ENCODE measurements at regions not wholly inside any gene's neighbourhood (a gene's known extent, or its start where the extent isn't known, plus 50 kb on each side); places are given as distances from the start of the nearest gene placed in this dataset.
"Not testable (repeated sequence)": the region's sequence is repeated elsewhere in the genome, so short reads cannot be mapped to it uniquely, and the experiment has no call there.

- DNase-seq, result no peak
Observed at GRCh38 chr5:99243111-99243510, 314.3 kb upstream of the CHD1 start.

DNA sequence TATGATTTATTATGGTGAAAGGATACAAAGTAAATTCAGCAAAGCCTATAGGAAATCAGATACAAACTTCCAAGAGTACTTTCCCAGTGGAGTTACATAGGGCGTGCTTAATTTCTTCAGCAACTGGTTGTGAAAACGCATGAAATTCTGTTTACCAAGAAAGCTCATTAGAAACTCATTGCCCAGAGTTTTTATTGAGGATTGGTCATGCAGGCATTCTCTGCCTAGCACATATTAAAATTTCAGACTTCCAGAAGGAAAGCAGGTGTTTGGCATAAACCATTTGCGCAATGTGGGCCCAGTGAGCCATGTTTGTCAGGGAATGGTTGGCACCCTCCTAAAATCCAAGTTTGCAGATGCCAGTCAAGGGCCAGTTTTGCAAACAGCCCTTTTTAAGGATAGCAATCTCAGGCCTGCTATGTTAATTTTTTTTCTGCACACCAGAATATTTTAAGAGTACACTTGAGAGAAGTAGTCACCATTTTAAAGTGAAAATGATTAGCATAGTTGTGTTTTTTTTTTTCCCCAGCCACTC lies 311.1 kb upstream of the CHD1 start:
- DNase-seq, result no peak

DNA sequence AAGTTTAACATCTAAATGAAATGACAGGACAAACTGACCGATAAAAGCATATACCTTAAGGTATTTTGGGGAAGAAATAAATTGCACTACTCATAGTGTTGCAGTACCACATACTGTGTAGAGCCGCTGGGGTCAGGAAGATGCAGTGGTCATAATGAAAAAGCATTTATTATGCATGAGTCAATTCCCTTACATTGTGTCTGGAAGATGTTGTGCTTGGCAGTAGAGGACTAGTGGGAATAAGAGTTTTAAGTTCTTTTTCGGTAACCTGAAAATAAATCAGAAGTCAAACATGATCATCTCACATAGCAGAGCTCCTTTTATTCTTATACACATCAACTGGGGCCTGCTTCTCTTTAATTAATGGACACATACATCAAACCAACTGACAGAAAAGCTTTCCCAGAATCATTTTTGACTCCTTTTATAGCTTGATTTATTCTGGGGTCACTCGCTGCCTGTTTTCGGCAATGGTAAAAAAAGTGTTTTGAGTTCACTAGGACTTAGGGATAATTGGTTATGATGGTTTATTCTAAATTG lies 262.5 kb upstream of the CHD1 start:
- DNase-seq, result no peak

DNA sequence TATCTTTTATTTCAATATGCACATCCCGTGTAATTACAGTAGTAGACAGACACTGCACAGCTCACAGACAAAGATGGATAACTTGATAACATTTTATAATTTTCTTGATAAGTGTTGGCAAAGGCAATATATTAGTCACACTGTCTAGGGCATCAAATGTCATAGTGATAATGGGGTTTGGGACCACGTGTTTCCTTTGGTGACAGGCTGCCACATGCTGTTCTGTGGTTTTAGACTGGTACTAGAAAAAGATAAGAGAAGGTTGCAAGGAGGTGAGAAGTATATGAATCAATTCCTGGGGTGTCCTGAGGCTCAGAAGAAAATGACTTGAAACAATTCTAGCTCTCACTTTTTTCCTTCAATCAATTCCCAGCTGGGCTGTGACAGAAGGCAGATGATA lies 258.8 kb upstream of the CHD1 start:
- DNase-seq, result no peak

DNA sequence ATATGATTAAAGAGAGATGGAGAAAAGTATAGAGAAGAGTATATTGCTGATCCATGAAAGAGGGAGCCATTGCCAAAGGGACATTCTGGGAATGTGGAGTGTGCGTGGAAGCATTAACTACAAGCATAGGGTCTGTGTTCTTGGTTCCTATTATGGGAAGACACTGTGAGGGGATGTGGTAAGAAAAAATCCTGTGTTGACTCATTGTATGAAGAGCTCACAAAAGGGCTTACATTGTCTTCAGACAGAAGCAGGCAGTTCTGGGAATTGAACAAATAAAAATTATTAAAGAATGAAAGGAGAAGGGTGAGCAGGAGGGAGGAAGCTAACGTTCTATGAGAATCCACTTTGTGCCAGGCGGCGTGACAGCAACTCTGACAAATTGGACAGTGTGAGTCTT lies 250.4 kb upstream of the CHD1 start:
- no peak for DNase-seq

GRCh38 chr5:99177796-99178195 lies 249.0 kb upstream of the CHD1 start:
- DNase-seq, result no peak

- DNase-seq, result no peak
Observed at GRCh38 chr5:99176186-99176585, 247.4 kb upstream of the CHD1 start.

GRCh38 chr5:99169309-99169708 lies 240.5 kb upstream of the CHD1 start:
- no peak for DNase-seq

DNA sequence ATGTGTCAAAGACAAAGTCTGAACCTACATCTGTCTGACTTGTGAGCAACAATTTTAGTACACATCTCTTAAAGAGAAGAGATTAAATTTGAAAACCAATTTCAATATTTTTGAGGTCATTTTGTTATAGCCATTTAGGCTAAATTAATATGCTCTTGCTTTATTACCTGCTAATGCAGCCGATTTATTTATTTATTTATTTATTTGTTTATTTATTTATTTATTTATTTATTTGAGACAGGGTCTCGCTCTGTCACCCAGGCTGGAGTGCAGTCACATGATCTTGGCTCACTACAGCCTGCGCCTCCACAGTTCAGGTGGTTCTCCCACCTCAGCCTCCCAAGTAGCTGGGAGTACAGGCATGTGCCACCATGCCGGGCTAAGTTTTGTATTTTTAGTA lies 232.7 kb upstream of the CHD1 start:
- not testable (repeated sequence) for DNase-seq

DNA sequence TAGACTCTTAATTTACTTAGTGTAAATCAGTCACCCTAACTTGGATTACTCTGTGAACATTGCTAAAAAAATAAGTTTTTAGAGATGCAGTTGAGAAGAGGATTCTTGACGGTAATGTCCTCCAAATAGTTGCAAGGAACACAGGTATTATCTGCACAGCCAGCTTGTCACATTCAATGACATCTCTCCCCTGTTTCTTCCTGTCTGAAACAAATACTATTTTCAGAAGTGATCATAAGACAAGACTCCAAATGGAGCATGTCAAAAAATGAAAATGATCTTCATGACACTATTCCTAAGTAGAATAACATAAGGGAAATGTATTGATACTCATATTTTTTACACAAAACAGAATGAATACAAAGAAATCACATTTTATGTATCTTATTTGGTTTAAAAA lies 227.9 kb upstream of the CHD1 start:
- DNase-seq, result no peak

GRCh38 chr5:99143283-99143795 lies 214.5 kb upstream of the CHD1 start:
- DNase-seq, result not testable (repeated sequence)

- DNase-seq, result no peak
Observed at GRCh38 chr5:99141534-99142128, 212.8 kb upstream of the CHD1 start.

DNA sequence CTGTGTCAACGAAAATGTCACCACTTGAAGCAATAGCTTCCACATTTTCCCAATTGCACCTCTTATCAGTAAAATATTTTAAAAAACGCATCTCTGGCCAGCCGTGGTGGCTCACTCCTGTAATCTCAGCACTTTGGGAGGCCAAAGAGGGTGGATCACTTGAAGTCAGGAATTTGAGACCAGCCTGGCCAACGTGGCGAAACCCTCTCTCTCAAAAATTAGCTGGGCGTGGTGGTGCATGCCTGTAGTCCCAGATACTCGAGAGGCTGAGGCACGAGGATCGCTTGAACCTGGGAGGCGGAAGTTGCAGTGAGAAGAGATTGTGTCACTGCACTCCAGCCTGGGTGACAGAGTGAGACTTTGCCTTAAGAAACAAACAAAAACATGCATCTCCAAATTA lies 210.1 kb upstream of the CHD1 start:
- no peak for DNase-seq

DNA sequence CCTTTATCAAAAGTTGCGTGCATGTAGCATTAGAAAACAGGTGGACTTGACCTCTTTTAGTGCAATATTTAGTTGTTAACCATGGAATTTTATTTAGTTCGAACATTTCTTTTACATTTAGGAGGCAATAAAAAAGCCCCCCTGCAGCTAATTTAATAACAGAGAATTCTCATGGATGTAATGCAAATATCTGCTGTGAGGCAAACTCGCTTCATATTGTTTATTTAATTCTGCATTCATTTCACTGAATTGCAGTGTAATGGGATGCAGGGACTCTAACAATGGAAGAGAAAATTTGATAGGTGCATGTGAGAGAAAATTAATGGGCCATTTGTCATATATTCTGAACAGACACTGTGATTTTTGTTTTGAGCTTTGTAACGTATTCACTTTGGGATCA lies 205.1 kb upstream of the CHD1 start:
- DNase-seq, result no peak

DNA sequence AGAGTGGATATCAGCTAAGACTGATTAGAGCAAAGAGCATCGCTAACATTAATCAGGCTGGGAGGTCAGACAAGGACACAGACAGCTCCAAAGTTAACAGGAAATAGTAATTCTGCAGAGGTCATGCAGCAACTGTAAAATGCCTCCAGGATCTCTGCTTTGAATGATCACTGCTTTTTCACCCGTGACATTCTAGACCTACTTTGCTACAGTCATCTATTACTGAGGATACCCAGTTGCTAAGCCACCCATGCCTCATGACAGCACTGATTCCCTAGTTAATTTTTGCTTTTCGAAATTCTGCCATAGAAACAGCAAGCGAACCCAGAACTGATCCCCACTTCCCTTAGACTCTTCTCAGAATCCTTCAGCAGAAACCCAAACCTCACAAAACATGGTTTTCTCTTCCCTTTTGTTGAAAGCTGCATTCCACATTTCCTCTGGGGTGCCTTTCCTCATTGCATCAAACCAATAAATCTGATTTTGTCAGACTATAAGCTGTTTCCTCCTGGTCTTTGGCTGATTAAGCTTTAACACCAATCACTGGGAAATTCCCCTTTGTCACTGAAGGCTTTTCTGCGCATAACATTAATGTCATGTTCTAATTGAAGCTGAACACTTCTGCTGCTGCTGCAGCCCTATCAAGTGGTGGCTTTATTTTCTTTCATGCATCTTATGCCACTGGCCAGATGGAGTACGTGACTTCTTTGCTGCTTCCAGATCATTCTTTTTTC lies 201.1 kb upstream of the CHD1 start:
- DNase-seq, result no peak

DNA sequence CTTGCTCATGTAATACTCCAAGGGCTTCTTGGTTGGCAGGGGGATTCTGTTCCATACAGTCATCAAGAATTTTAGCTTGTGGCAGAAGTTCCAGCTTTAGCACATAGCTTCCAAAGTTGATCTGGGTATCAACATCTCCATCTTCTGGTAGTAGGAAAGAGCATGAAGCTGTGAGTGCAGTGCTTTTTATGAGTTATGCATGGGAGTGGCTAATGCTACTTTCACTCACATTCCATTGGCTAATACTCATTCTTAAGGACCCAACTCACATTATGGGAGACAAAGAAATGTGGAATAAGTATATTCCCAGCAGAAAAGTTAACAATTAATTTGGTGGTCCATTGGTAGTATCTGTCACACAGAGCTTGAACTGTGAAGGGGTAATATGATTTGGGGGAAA lies 194.2 kb upstream of the CHD1 start:
- no peak for DNase-seq

- no peak for DNase-seq
Observed at GRCh38 chr5:99119326-99119725, 190.5 kb upstream of the CHD1 start.

DNA sequence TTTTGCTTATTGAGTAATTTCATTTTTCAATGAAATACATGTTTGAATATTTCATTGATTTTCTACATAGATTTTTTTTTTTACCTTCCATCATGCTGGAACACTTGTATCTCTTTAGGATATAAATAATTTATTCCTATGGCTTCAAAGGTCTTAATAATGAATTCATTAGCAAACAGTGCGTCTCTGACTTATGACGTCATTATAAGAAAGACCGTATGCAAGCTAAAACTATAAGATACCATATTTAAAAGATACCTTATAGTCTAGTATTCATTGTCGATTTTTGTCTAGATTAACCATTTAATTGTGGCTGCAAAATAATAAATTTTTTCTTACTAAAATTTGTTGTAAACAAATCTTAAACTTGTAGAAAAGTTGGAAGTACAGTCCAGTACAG lies 187.7 kb upstream of the CHD1 start:
- DNase-seq, result no peak

DNA sequence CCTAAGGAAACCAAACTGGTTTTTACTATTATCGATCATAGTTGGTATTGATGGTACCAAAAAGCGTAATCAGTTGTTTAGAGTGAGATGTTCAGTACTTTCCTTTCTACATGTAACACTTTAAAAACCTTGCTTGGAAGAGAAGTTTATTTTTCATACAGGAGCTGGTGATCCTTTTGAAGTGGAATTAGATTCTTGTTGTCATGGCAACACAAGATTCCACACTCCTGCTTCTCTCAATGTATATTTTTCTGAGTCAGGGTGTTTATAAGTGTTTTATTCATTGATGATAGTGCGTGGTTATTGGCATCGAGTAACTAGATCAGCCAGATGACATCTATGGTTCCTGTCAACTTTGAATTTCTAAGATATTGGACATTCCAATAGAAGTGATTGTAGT lies 181.1 kb upstream of the CHD1 start:
- no peak for DNase-seq

DNA sequence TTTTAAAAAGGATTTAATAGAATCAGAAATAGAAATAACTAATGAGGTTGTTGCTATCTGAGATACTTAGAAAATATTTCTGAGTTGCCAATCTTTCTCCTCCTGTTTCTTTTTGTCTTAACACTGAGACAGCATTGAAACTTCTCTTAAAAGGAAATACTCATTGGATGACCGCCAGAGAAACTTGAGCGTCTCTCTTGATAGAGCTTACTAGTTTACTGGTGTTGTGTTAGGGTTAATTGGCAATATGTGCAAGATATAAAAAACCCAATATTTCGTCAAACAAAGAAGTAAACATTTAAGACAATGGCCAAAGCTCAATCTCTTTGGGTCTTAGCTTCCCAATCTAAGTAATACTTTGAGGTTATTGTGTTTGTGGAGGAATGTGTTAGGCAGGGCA lies 176.4 kb upstream of the CHD1 start:
- no peak for DNase-seq

- DNase-seq, result no peak
Observed at GRCh38 chr5:99104538-99105132, 175.8 kb upstream of the CHD1 start.

DNA sequence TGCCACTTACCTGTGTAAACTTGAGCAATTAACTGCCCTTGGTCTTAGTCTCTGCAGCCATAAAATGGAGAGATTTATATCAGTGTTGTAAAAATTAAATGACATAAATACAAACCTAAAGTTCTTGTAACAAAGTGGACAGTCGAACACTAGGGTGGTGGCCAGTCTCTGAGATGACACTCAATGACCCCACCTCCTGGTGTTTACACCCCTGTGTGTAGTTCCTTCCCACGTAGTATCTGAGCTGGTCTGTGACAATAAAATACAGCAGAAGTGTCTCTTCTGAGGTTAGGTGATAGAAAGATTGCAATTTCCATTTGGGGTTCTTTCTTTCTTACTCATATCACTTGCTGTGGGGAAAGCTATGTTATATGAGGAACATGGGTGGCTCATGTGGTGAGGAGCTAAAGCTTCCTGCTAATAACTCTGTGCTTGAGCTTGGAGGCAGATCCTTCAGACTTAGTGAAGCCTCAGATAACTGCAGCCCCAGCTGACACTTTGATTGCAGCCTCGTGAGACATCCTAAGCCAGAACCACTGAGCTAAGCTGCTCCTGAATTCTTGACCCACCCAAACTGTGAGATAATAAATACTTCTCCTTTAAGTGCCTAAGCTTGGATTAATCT lies 173.4 kb upstream of the CHD1 start:
- no peak for DNase-seq

DNA sequence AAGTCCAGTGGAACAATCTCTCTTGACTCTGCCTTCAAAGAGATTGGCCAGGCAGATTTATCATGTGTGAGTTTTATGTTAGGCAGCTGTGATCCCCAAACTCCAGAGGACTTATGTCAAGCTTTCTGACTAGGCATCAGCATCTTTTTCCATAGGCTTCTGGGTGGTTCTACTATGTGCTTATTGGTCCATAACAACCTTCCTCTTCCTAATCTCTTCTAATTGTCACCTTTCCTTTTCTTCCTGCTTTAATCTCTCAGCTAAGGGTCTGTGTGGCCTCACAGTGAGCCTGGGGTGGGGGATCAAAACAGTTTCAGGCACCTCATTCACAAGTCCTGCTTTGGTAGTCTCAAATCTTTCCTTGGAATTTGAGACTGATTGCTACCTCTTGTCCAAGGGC lies 170.9 kb upstream of the CHD1 start:
- DNase-seq, result no peak

Measured in stimulated activated CD4-positive, alpha-beta T cell treated with anti-CD3 and anti-CD28 coated beads, Interleukin-4, amount 100 ng/mL, for 24 hours (primary cell).